ENCODE measurements at regions not wholly inside any gene's neighbourhood (a gene's known extent, or its start where the extent isn't known, plus 50 kb on each side); places are given as distances from the start of the nearest gene placed in this dataset.
"Not testable (repeated sequence)": the region's sequence is repeated elsewhere in the genome, so short reads cannot be mapped to it uniquely, and the experiment has no call there.

- H3K4me1 ChIP-seq (ENCODE audit: low read depth, poor library complexity, severe bottlenecking); H3K4me2 ChIP-seq; H3K4me3 ChIP-seq (IDR thresholded peaks at IDR 0.05; ENCODE audit: insufficient read depth, low read depth, low read length); H4K20me1 ChIP-seq (ENCODE audit: insufficient read depth); H3K27ac ChIP-seq; H3K79me2 ChIP-seq (ENCODE audit: insufficient read depth, low read depth); H2AFZ ChIP-seq (ENCODE audit: low read depth); H3K36me3 ChIP-seq (ENCODE audit: insufficient read depth); H3K27me3 ChIP-seq (ENCODE audit: insufficient read depth, low read depth); H3K9ac ChIP-seq: not testable (repeated sequence)
Measured at GRCh38 chr12:68552605-68553195, 58.0 kb upstream of the RAP1B start.

GRCh38 chr12:68557011-68557730, 53.5 kb upstream of the RAP1B start:
- Histone ChIP-seq H2AFZ (ENCODE audit: low read depth) (no peak overlapping the region), H3K4me2 (no peak overlapping the region), H3K27ac (no peak overlapping the region), H3K9ac (no peak overlapping the region), H3K4me1 (ENCODE audit: low read depth, poor library complexity, severe bottlenecking) (no peaks in the 10 kb centered on the region), H3K79me2 (ENCODE audit: insufficient read depth, low read depth) (no peaks in the 10 kb centered on the region), H4K20me1 (ENCODE audit: insufficient read depth) (no peaks in the 10 kb centered on the region), H3K27me3 (ENCODE audit: insufficient read depth, low read depth) (no peaks in the 10 kb centered on the region), H3K36me3 (ENCODE audit: insufficient read depth) (no peaks in the 10 kb centered on the region), H3K4me3 (IDR thresholded peaks at IDR 0.05; ENCODE audit: insufficient read depth, low read depth, low read length) (no peak overlapping the region)
- TF ChIP-seq CTCF (conservative IDR thresholded peaks at IDR 0.05; ENCODE audit: low read depth, low read length): no peak

GRCh38 chr12:68559246-68559645, 51.5 kb upstream of the RAP1B start:
- Histone ChIP-seq H3K27ac (no peak overlapping the region), H3K4me1 (ENCODE audit: low read depth, poor library complexity, severe bottlenecking) (no peaks in the 10 kb centered on the region), H2AFZ (ENCODE audit: low read depth) (no peak overlapping the region), H3K79me2 (ENCODE audit: insufficient read depth, low read depth) (no peaks in the 10 kb centered on the region), H3K4me3 (IDR thresholded peaks at IDR 0.05; ENCODE audit: insufficient read depth, low read depth, low read length) (no peak overlapping the region), H3K27me3 (ENCODE audit: insufficient read depth, low read depth) (no peaks in the 10 kb centered on the region), H3K9ac (no peak overlapping the region), H4K20me1 (ENCODE audit: insufficient read depth) (no peaks in the 10 kb centered on the region), H3K36me3 (ENCODE audit: insufficient read depth) (no peaks in the 10 kb centered on the region), H3K4me2 (no peak overlapping the region)
- TF ChIP-seq CTCF (conservative IDR thresholded peaks at IDR 0.05; ENCODE audit: low read depth, low read length): no peak

GRCh38 chr12:68559984-68560850, 50.5 kb upstream of the RAP1B start:
- no peak overlapping the region for H3K27ac ChIP-seq
- H3K4me1 ChIP-seq (ENCODE audit: low read depth, poor library complexity, severe bottlenecking): no peaks in the 10 kb centered on the region
- no peak overlapping the region for H3K9ac ChIP-seq
- no peaks in the 10 kb centered on the region for H3K79me2 ChIP-seq (ENCODE audit: insufficient read depth, low read depth)
- H3K27me3 ChIP-seq (ENCODE audit: insufficient read depth, low read depth): no peaks in the 10 kb centered on the region
- no peak overlapping the region for H2AFZ ChIP-seq (ENCODE audit: low read depth)
- H4K20me1 ChIP-seq (ENCODE audit: insufficient read depth): no peaks in the 10 kb centered on the region
- no peaks in the 10 kb centered on the region for H3K36me3 ChIP-seq (ENCODE audit: insufficient read depth)
- no peak for TF ChIP-seq CTCF (conservative IDR thresholded peaks at IDR 0.05; ENCODE audit: low read depth, low read length)
- H3K4me3 ChIP-seq (IDR thresholded peaks at IDR 0.05; ENCODE audit: insufficient read depth, low read depth, low read length): no peak overlapping the region
- H3K4me2 ChIP-seq: no peak overlapping the region

All from KMS-11 (cell line).